Stimulated activated memory B cell treated with anti-CD40 and anti-IgM and Interleukin-4, amounts not matched to agents 10 μg/mL and 1 μg/mL and 100 μg/mL, for 72 hours (primary cell): ENCODE measurements at regions not wholly inside any gene's neighbourhood (a gene's known extent, or its start where the extent isn't known, plus 50 kb on each side); places are given as distances from the start of the nearest gene placed in this dataset.
"Not testable (repeated sequence)": the region's sequence is repeated elsewhere in the genome, so short reads cannot be mapped to it uniquely, and the experiment has no call there.

ENCODE experiments used
- ATAC-seq: fragments of 150-1000 bp; cut with Tn5 transposase; 2 replicates; pipeline ENCODE4 v1.10.0; 2021
- H3K27ac Mint-ChIP-seq: one replicate; pipeline ENCODE4 v1.8.0; 2022; ENCODE audit warnings: mild to moderate bottlenecking, mixed read lengths
- H3K27me3 Mint-ChIP-seq: one replicate; pipeline ENCODE4 v1.8.0; 2022; ENCODE audit warnings: mixed read lengths
- H3K36me3 Mint-ChIP-seq: one replicate; pipeline ENCODE4 v1.8.0; 2022; ENCODE audit warnings: mixed read lengths
- H3K4me1 Mint-ChIP-seq: one replicate; pipeline ENCODE4 v1.8.0; 2022; ENCODE audit warnings: mixed read lengths
- H3K4me3 Mint-ChIP-seq: one replicate; pipeline ENCODE4 v1.8.0; 2022; ENCODE audit warnings: mild to moderate bottlenecking, moderate library complexity, mixed read lengths
- H3K9me3 Mint-ChIP-seq: one replicate; pipeline ENCODE4 v1.8.0; 2022; ENCODE audit warnings: mixed read lengths

DNA sequence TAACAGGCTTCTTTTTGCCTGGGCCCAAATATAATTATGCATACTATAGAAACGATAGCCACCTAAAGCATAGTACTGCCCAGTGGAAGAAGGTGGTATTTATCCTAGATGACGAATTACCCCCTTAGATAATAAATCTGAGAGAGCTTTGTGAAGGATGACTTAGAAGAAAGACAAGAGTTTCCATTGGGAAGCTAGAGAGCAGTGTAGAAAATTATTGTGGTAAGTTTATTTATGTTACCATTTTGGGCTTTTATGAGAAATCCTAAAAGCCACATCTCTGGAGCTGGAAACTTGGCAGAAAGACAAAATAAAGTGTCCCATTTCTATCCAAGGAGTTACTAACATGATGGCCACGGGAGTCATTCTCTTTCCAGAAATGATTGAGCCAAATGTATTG is 172.0 kb upstream of the SEMA6A start:
- no peak overlapping the region for H3K27ac Mint-ChIP-seq
- H3K27me3 Mint-ChIP-seq: no peaks in the 10 kb centered on the region
- no peaks in the 10 kb centered on the region for H3K36me3 Mint-ChIP-seq
- peaks cover 11% of the 10 kb centered on the region for H3K9me3 Mint-ChIP-seq
- no peak for ATAC-seq
- H3K4me3 Mint-ChIP-seq: no peak overlapping the region
- H3K4me1 Mint-ChIP-seq: no peaks in the 10 kb centered on the region

DNA sequence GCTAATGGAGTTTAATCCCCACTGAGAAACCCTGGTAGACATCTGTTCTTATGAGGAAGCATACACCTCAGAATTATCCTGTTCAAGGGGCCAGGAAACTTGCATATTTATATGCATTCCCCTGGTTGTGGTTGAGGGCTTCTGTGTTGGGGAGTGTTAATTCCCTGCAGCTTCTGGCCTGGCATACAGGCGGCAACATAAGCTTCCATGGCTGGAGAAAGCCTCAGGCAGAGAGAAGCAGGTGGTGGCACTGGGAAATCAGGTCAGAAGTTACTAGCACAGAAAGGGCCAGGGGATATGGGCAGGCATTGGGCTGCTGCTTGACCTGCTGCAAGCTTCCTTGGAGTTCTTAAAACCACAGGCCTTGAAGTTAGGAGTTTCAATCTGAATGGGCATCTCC is 166.1 kb upstream of the SEMA6A start:
- peaks cover 11% of the 10 kb centered on the region for H3K9me3 Mint-ChIP-seq
- ATAC-seq: no peak
- no peaks in the 10 kb centered on the region for H3K4me1 Mint-ChIP-seq
- no peak overlapping the region for H3K27ac Mint-ChIP-seq
- H3K4me3 Mint-ChIP-seq: no peak overlapping the region
- no peaks in the 10 kb centered on the region for H3K36me3 Mint-ChIP-seq
- peaks cover 11% of the 10 kb centered on the region for H3K27me3 Mint-ChIP-seq

DNA sequence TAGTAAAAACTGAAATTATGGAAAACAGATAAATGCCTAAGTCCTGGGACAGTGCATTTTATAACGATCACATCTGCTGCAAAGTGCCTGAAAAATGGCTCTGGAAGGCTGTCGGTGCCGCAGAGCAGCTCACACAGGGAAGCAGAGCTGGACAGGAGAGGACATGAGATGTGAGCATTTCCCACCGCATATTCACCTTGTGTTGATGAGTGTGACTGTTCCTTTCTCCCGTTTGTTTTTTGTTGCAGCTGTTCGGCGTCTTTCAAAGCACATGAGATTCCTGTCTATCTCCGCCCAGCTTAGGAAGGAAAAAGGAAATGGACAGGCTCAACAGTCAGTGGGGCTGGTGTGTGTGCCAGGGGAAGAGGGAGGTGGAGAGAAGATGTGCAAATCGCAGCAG is 164.9 kb upstream of the SEMA6A start:
- H3K27me3 Mint-ChIP-seq: peaks cover 11% of the 10 kb centered on the region
- H3K36me3 Mint-ChIP-seq: no peaks in the 10 kb centered on the region
- ATAC-seq: no peak
- no peak overlapping the region for H3K4me3 Mint-ChIP-seq
- H3K9me3 Mint-ChIP-seq: peaks cover 8% of the 10 kb centered on the region
- H3K27ac Mint-ChIP-seq: no peak overlapping the region
- H3K4me1 Mint-ChIP-seq: no peaks in the 10 kb centered on the region

DNA sequence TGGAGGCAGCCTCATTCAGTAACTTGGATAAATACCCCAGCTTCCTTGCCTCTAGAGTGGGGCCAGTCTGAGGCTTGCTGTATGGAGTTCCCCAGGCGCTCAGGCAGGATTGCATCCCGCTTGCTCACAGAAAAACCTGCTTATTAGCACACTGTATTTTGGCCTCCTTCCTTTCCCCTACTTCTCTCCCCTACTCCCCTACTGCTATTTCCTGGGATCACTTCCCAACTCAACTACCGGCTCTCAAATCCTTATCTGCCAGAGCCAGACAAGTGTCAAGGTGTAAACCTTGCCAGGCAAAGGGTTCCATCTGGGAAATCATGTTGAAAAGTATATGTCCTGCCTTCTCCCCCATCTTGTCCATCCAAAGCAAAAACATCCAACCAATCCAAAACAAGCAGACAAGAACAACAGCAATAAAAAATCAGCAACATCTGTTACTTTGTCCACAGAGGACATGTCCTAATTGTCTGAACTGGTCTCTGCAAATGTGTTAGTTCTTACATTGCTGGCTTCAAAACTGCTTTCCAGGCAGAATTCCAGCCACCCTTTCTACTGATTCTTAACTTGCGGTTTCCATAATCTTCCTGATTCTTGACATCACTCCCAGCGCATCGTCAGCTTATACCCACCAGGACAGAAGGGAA is 164.1 kb upstream of the SEMA6A start:
- no peak for ATAC-seq
- no peaks in the 10 kb centered on the region for H3K36me3 Mint-ChIP-seq
- no peaks in the 10 kb centered on the region for H3K4me1 Mint-ChIP-seq
- no peak overlapping the region for H3K27ac Mint-ChIP-seq
- no peak overlapping the region for H3K4me3 Mint-ChIP-seq
- peaks cover 4% of the 10 kb centered on the region for H3K9me3 Mint-ChIP-seq
- peaks cover 11% of the 10 kb centered on the region for H3K27me3 Mint-ChIP-seq

DNA sequence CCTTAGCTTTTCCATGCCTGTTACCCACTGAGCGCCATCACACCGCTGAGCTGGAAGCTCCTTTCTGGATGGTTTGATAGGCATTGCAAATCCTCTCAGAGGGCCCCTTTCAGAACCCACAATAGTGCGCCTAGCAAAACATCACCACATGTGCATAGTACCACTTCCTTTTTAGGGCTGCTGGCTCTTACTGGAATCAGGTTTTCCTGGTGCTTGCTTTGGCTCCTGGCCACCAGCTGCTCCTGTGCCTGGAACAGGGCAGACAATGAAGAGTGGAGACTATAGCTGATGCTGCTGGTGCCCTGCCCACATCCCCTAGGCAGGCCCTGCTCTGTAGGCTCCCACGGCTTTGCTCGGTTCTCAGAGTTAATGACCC is 163.6 kb upstream of the SEMA6A start:
- Mint-ChIP-seq H3K27me3 (peaks cover 11% of the 10 kb centered on the region), H3K4me3 (no peak overlapping the region), H3K36me3 (no peaks in the 10 kb centered on the region), H3K27ac (no peak overlapping the region), H3K4me1 (no peaks in the 10 kb centered on the region), H3K9me3 (no peaks in the 10 kb centered on the region)
- peak; percentile 10 for ATAC-seq

DNA sequence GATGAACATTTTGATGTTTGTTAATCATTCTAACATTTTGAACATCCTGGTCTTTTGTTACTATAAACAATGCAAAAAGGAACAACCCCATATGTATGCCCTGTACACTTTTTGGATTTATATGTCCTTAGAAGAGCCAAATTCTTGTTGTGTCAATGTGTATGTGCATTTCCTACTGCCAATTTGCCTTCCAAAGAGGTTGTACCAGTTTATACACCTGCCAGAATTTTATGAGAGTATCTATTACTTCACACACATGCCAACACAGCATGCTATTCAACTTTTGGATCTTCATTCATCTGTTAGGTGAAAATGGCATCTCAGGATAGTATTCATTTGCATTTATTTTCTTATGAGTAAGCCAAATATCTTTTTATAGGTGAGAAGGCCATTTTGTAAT is 162.0 kb upstream of the SEMA6A start:
- ATAC-seq: no peak
- Mint-ChIP-seq H3K9me3 (no peaks in the 10 kb centered on the region), H3K36me3 (no peaks in the 10 kb centered on the region), H3K27me3 (peaks cover 11% of the 10 kb centered on the region), H3K27ac (no peak overlapping the region), H3K4me1 (no peaks in the 10 kb centered on the region), H3K4me3 (no peak overlapping the region)

DNA sequence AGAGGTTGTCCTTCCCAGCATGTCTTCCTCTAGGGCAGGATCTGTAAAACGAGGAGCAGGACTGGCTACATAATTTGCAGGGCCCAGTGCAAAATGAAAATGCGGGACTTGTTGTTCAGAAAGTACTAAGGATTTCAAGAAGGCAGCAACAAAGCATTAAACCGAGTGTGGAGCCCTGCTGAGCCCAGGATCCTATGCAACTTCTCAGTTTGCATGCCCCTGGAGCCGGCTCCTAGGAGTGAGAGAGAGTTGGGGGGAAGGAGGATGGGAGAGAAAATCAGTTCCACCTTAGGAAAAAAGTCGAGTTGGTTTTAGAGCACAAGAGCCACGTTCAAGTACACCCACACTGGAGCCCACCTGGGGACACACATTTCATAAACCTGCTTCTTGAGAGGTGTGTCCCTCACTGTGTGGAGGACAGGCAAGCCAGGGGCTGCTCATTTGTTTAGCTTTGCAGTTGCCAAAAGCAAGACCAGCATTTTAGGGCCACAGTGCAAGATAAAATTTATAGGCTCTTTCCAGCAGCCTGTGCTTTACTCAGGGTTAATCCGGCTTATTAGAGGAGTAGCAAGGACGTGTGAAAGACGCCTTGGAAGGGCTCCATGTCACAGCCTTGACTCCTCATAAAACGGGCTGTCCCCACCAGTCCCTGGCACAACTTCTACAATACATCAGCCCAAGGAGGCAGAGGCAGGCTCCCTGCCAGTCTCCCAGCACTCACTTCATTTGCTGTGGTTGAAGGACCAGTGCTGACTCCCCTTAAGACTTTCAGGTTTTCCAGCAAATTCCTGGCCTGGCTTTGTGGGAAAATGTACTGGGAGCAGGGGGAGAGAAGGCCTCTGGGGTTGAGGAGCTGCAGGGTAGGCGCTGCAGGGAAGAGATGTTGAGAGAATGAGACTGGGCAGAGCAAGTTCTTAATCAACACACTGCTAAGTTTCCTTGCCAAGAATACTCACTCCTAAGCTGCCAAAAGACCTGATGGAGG is 159.7 kb upstream of the SEMA6A start:
- Mint-ChIP-seq H3K27me3 (peaks cover 3% of the 10 kb centered on the region), H3K27ac (no peak overlapping the region), H3K4me1 (no peaks in the 10 kb centered on the region), H3K36me3 (no peaks in the 10 kb centered on the region), H3K4me3 (no peak overlapping the region), H3K9me3 (no peaks in the 10 kb centered on the region)
- peak; percentile 49 for ATAC-seq

DNA sequence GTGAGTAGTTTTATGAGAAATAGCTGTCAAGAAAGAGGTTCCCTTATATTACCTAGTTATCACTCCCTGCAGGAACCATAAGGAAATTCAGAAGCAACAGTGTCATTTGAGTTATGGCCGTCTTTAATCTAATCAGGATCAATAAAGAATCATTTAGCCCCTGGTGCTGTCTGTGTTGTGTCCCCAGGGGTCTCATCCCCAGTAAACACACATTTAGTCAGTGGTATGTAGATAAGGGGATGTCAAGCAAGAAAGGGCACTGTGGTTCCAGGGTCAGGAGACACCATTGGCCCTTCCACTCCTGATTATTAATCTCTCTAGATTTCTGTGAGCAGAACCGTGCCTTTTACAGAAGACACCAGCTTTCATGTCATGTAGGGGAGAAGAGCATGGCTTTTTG is 158.0 kb upstream of the SEMA6A start:
- Mint-ChIP-seq H3K4me1 (no peaks in the 10 kb centered on the region), H3K36me3 (no peaks in the 10 kb centered on the region)
- ATAC-seq: no peak

DNA sequence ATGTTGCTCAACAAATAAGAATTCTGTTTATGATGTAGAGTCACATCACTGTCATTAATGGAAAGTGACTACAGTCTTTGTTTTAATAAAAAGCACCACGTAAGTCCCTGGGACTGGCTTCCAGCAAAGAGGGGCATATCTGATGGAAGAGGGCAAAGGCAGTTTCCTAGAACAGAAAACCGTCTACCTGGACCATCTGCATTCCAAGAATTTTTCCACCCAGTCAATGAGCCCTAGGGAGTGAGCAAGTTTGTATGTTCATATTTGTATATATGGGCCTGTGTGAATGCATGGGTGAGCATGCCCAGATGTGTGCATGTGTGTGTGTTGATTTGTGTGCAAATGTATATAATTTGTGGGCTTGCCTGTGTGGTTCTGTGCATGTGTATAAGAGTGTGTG is 156.8 kb upstream of the SEMA6A start:
- no peaks in the 10 kb centered on the region for H3K4me1 Mint-ChIP-seq
- no peak overlapping the region for H3K27ac Mint-ChIP-seq
- no peak for ATAC-seq
- no peaks in the 10 kb centered on the region for H3K9me3 Mint-ChIP-seq
- no peaks in the 10 kb centered on the region for H3K36me3 Mint-ChIP-seq
- no peaks in the 10 kb centered on the region for H3K27me3 Mint-ChIP-seq
- no peak overlapping the region for H3K4me3 Mint-ChIP-seq

More for the DNA sequence above, 158.0 kb upstream of the SEMA6A start:
- H3K27ac Mint-ChIP-seq: no peak overlapping the region
- no peaks in the 10 kb centered on the region for H3K9me3 Mint-ChIP-seq
- H3K27me3 Mint-ChIP-seq: no peaks in the 10 kb centered on the region
- H3K4me3 Mint-ChIP-seq: no peak overlapping the region

DNA sequence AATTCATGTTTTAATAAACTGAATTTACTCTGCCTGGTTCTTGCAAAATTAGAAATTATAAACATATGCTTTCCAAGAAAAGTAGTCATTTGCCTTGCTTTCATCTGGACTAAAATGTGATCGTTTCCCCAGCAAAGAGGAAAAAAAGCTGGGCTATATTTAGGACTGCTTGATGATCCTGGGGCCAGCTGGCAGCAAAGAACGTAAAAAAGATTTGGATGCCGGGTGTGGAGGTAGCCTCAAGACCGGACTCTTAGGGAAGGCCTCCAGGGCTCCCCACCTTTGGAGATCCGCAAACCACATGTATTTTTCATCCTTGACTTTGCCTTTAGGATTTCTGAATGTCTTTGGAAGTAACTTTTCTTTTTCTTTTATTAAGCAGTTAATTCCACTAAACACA is 156.1 kb upstream of the SEMA6A start:
- no peaks in the 10 kb centered on the region for H3K27me3 Mint-ChIP-seq
- H3K4me3 Mint-ChIP-seq: no peak overlapping the region
- no peaks in the 10 kb centered on the region for H3K4me1 Mint-ChIP-seq
- no peak for ATAC-seq
- no peaks in the 10 kb centered on the region for H3K36me3 Mint-ChIP-seq
- H3K27ac Mint-ChIP-seq: no peak overlapping the region
- no peaks in the 10 kb centered on the region for H3K9me3 Mint-ChIP-seq

DNA sequence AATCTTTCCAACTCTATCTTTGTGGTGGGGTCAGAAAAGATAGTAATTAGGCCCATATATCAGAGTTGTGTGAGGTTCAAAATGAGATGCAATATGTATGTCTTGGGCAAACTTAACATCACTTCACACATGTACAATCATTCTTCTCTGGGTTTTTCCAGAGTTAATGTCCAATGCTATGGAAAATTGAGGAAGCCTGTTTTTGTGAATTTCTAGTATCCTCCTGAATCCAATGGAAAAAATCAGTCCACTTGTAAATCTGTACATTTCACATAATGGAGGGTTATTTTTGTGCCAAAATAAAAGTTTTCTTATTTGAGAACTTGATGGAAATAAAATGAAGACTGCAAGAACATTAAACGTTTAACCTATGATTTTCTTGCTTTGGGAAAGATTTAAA is 155.6 kb upstream of the SEMA6A start:
- Mint-ChIP-seq H3K36me3 (no peaks in the 10 kb centered on the region), H3K9me3 (no peaks in the 10 kb centered on the region), H3K4me3 (no peak overlapping the region), H3K4me1 (no peaks in the 10 kb centered on the region), H3K27ac (no peak overlapping the region), H3K27me3 (no peaks in the 10 kb centered on the region)
- ATAC-seq: no peak

DNA sequence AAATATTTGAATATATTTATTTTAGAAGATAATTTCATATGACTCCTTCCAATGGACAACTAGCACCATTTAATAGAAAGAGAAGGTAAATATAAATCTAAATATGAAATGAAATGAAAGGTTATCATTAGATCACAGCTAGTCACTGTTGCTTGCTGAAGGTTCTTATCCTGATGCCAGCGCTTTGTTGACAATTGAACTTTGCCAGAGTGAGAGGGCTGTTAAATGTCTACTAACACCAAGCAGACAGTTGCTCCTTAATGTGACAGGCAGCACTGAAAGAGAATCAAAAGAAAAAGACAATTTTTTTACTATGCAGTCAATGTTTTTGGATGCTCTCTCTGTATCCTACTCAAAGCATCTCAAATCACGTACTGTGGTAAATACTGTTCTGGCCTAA is 152.6 kb upstream of the SEMA6A start:
- no peaks in the 10 kb centered on the region for H3K27me3 Mint-ChIP-seq
- H3K27ac Mint-ChIP-seq: no peak overlapping the region
- ATAC-seq: no peak
- H3K4me3 Mint-ChIP-seq: no peak overlapping the region
- no peaks in the 10 kb centered on the region for H3K9me3 Mint-ChIP-seq
- H3K36me3 Mint-ChIP-seq: no peaks in the 10 kb centered on the region
- no peaks in the 10 kb centered on the region for H3K4me1 Mint-ChIP-seq

DNA sequence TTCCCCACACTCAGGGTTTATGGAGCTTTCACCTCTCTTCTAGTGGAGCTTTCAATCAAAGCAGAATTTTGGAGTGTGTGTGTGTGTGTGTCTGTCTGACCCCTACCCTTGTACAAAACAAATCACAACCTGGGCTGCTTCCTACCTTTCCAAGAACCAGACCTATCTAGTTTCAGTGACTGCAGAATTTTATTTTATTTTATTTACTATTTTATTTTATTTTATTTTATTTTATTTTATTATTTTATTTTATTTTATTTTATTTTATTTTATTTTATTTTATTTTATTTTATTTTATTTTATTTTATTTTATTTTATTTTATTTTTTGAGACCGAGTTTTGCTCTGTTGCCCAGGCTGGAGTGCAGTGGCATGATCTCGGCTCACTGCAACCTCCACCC is 151.6 kb upstream of the SEMA6A start:
- ATAC-seq, H3K27me3 Mint-ChIP-seq, H3K4me3 Mint-ChIP-seq, H3K36me3 Mint-ChIP-seq, H3K9me3 Mint-ChIP-seq, H3K4me1 Mint-ChIP-seq, H3K27ac Mint-ChIP-seq: not testable (repeated sequence)

DNA sequence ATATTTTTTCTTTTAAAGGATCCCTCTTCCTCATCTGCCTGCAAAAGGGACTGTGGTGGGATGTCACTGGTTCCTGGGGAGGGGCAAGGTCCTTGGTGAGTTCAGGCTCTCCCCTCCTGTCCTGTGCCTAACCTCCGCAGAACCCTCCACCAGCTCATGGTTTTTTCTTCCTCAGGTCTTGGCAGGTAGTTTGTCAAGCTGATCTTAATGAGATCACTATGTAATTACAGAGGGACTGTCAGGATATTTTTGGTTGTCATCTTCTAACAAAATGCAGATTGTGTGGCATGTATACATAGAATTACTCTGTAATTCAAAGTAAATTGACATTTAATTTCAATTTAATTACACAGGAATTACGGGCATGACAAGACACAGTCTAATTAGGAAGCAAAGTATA is 150.3 kb upstream of the SEMA6A start:
- Mint-ChIP-seq H3K9me3 (no peaks in the 10 kb centered on the region), H3K4me1 (no peaks in the 10 kb centered on the region), H3K36me3 (no peaks in the 10 kb centered on the region), H3K27me3 (no peaks in the 10 kb centered on the region), H3K4me3 (no peak overlapping the region), H3K27ac (no peak overlapping the region)
- no peak for ATAC-seq

DNA sequence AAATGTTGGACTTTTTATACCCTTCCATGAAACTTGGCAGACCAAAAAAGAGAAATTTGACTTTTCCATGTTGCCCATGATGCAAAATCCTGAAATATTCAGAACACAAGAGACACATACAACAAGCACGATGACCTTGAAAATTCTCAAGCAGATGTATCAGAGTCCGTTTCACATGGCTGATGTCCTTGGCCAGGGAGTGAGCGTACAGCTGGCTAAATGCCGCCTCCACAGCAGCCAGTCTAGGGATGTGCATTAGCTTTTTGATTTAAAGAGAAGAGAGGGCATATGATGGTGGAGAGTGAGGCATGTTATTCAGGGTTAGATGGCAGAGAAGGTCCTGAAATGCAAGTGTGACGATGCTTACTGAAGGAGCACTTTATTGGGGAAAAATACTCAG is 148.0 kb upstream of the SEMA6A start:
- H3K27me3 Mint-ChIP-seq: no peaks in the 10 kb centered on the region
- no peaks in the 10 kb centered on the region for H3K9me3 Mint-ChIP-seq
- H3K36me3 Mint-ChIP-seq: no peaks in the 10 kb centered on the region
- H3K4me1 Mint-ChIP-seq: no peaks in the 10 kb centered on the region
- ATAC-seq: no peak
- no peak overlapping the region for H3K27ac Mint-ChIP-seq
- no peak overlapping the region for H3K4me3 Mint-ChIP-seq

DNA sequence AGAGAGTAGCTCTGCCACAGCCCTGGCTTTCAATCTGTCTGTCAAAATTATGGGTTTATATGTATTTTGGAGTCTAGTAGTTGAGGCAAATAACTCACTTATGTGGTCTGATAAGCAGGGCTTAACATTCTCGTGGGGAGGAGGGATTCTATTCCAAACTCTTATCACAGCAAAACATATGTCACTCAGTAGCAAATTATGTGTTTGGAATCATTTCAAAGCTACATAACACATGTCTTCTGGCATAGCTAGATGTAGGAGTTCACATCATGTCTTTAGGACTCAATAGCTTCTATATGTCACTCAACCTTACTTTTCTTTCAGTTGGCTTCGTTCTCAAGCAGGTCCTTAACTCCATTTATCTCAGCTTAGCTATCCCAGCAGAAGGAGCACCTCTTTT is 144.5 kb upstream of the SEMA6A start:
- Mint-ChIP-seq H3K36me3 (no peaks in the 10 kb centered on the region), H3K4me1 (no peaks in the 10 kb centered on the region), H3K27ac (no peak overlapping the region), H3K4me3 (no peak overlapping the region), H3K27me3 (no peaks in the 10 kb centered on the region), H3K9me3 (peaks cover 3% of the 10 kb centered on the region)
- no peak for ATAC-seq
